ENCODE measurements at regions not wholly inside any gene's neighbourhood (a gene's known extent, or its start where the extent isn't known, plus 50 kb on each side); places are given as distances from the start of the nearest gene placed in this dataset.
A peak's percentile ranks its signal among the peaks of the same experiment; 100 is the strongest.

- Histone ChIP-seq H3K36me3 (ENCODE audit: control insufficient read depth in 2 of 2, insufficient read depth in 1 of 2, low read length in 2 of 2) (no peaks in the 10 kb centered on the region), H3K9me3 (ENCODE audit: control insufficient read depth, insufficient read depth, low read depth, low read length) (no peaks in the 10 kb centered on the region; the same call in 1 of the 2 replicates), H3K27ac (ENCODE audit: extremely low read depth, low read depth, low read length) (no peak overlapping the region), H3K4me3 (ENCODE audit: low read depth, low read length) (no peak overlapping the region), H3K4me1 (ENCODE audit: control insufficient read depth, insufficient read depth, low read length) (no peaks in the 10 kb centered on the region)
- POLR2A ChIA-PET: no interaction called here
- CTCF ChIA-PET: no interaction called here
- TF ChIP-seq ZNF677 (tag by site-specific recombination; IDR thresholded peaks at IDR 0.05): no peak
- no peak for TF ChIP-seq ZBTB26 (tag by site-specific recombination; optimal IDR thresholded peaks at IDR 0.05)
- TF ChIP-seq ZNF155 (tag by site-specific recombination; IDR thresholded peaks at IDR 0.05): no peak
- no peak for TF ChIP-seq ZNF394 (tag by site-specific recombination; IDR thresholded peaks at IDR 0.05; ENCODE audit: borderline replicate concordance)
- TF ChIP-seq ZFP69B (tag by site-specific recombination; IDR thresholded peaks at IDR 0.05): no peak
- TF ChIP-seq ZNF658 (tag by site-specific recombination; IDR thresholded peaks at IDR 0.05): no peak
- TF ChIP-seq ZNF112 (tag by site-specific recombination; IDR thresholded peaks at IDR 0.05): 0 out of 2 replicates have a peak, but pooled peaks have one; percentile 23
- TF ChIP-seq ZNF626 (tag by site-specific recombination; IDR thresholded peaks at IDR 0.05): no peak
- no peak for TF ChIP-seq REPIN1 (tag by site-specific recombination; IDR thresholded peaks at IDR 0.05; ENCODE audit: low read depth)
- TF ChIP-seq ZNF561 (tag by site-specific recombination; IDR thresholded peaks at IDR 0.05; ENCODE audit: borderline replicate concordance): no peak
- no peak for TF ChIP-seq ZNF623 (tag by site-specific recombination; IDR thresholded peaks at IDR 0.05)
- TF ChIP-seq ZBTB49 (tag by site-specific recombination; IDR thresholded peaks at IDR 0.05; ENCODE audit: low read depth): no peak
- no peak for TF ChIP-seq BCL11A (tag by site-specific recombination; IDR thresholded peaks at IDR 0.05; ENCODE audit: low read depth)
- TF ChIP-seq ZNF175 (tag by site-specific recombination; IDR thresholded peaks at IDR 0.05): 0 out of 2 replicates have a peak, but pooled peaks have one; percentile 62
- no peak for TF ChIP-seq ZNF510 (tag by site-specific recombination; IDR thresholded peaks at IDR 0.05; ENCODE audit: insufficient replicate concordance)
- TF ChIP-seq ZNF692 (tag by site-specific recombination; IDR thresholded peaks at IDR 0.05): no peak
- no peak for TF ChIP-seq ZNF473 (tag by site-specific recombination; IDR thresholded peaks at IDR 0.05)
- TF ChIP-seq ZNF292 (tag by site-specific recombination; IDR thresholded peaks at IDR 0.05; ENCODE audit: borderline replicate concordance, low read depth): no peak
- TF ChIP-seq, protein P1, sequence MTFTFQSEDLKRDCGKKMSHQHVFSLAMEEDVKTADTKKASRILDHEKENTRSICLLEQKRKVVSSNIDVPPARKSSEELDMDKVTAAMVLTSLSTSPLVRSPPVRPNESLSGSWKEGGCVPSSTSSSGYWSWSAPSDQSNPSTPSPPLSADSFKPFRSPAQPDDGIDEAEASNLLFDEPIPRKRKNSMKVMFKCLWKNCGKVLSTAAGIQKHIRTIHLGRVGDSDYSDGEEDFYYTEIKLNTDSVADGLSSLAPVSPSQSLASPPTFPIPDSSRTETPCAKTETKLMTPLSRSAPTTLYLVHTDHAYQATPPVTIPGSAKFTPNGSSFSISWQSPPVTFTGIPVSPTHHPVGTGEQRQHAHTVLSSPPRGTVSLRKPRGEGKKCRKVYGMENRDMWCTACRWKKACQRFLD (tag by site-specific recombination; IDR thresholded peaks at IDR 0.05): no peak
- TF ChIP-seq ZNF324 (tag by site-specific recombination; IDR thresholded peaks at IDR 0.05): no peak
- no peak for TF ChIP-seq ZSCAN23 (tag by site-specific recombination; IDR thresholded peaks at IDR 0.05)
- peak; percentile 97 for TF ChIP-seq ZNF366 (tag by site-specific recombination; conservative IDR thresholded peaks at IDR 0.05)
- TF ChIP-seq SALL2 (tag by site-specific recombination; IDR thresholded peaks at IDR 0.05; ENCODE audit: borderline replicate concordance): no peak
- TF ChIP-seq ZNF280D (tag by site-specific recombination; IDR thresholded peaks at IDR 0.05): no peak
- TF ChIP-seq ZNF707 (tag by site-specific recombination; IDR thresholded peaks at IDR 0.05): no peak
- TF ChIP-seq ZNF792 (tag by site-specific recombination; IDR thresholded peaks at IDR 0.05): no peak
- no peak for TF ChIP-seq TRIM28 (IDR thresholded peaks at IDR 0.05; ENCODE audit: borderline replicate concordance, low read length)
- no peak for TF ChIP-seq HOXD13 (CRISPR knock-in tag; IDR thresholded peaks at IDR 0.05; ENCODE audit: borderline replicate concordance)
- TF ChIP-seq ZNF266 (tag by site-specific recombination; IDR thresholded peaks at IDR 0.05; ENCODE audit: low read depth): 0 out of 2 replicates have a peak, but pooled peaks have one; percentile 12
- TF ChIP-seq ZNF354C (tag by site-specific recombination; IDR thresholded peaks at IDR 0.05; ENCODE audit: borderline replicate concordance, low read depth): no peak
Measured at GRCh38 chr5:37989884-37990283, 150.0 kb upstream of the GDNF start.

Data from HEK293 (cell line).